Chondrocyte (in vitro differentiated cells): ENCODE measurements at regions not wholly inside any gene's neighbourhood (a gene's known extent, or its start where the extent isn't known, plus 50 kb on each side); places are given as distances from the start of the nearest gene placed in this dataset.

Experiments
- DNase-seq: peaks from one replicate; pipeline ENCODE4 v3.0.0; 2021; ENCODE audit warnings: mixed read lengths, low spot score
- H3K27ac Mint-ChIP-seq: one replicate; pipeline ENCODE4 v1.8.0; 2021; ENCODE audit warnings: mild to moderate bottlenecking, moderate library complexity, mixed read lengths; ENCODE audit not compliant: unreplicated experiment
- H3K27me3 Mint-ChIP-seq: 2 replicates; pipeline ENCODE4 v1.8.0; 2021; ENCODE audit warnings: low read depth, mixed read lengths
- H3K36me3 Mint-ChIP-seq: 2 replicates; pipeline ENCODE4 v1.8.0; 2021; ENCODE audit warnings: low read depth, mixed read lengths
- H3K4me1 Mint-ChIP-seq: 2 replicates; pipeline ENCODE4 v1.8.0; 2021; ENCODE audit warnings: low read depth, mild to moderate bottlenecking, mixed read lengths
- H3K4me3 Mint-ChIP-seq: one replicate; pipeline ENCODE4 v1.8.0; 2021; ENCODE audit warnings: mild to moderate bottlenecking, moderate library complexity, mixed read lengths; ENCODE audit not compliant: unreplicated experiment
- H3K9me3 Mint-ChIP-seq: 2 replicates; pipeline ENCODE4 v1.8.0; 2021; ENCODE audit warnings: low read depth, mixed read lengths
- CTCF ChIP-seq: fragments of 200-600 bp; sonication (generic); IDR thresholded peaks from 2 replicates; pipeline ENCODE4 v1.5.0; 2021; ENCODE audit warnings: antibody characterized with exemption, mild to moderate bottlenecking, moderate library complexity

DNA sequence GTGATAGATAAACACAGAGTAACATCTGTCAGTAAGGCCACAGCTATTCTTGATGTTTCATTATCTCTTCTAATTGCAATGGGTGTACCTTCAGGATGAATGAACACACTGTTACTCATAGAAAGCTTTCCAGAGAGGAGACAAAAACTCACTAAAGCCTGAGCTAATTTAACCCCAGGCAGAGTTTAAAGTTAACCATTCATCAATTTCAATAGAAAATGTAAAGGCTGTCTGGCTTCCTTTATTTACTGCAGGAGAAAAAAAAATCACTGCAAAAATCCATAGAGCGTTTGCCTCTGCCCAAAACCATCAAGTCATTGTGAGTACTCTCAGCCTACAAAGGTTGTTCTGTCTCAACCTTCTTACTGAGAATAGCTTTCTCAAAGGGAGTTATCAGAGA is 376.9 kb downstream of the PPP4R3C start:
- no peak for TF ChIP-seq CTCF
- no peak for DNase-seq
- Mint-ChIP-seq H3K36me3 (no peaks in the 10 kb centered on the region), H3K4me1 (no peaks in the 10 kb centered on the region), H3K9me3 (peaks cover 18% of the 10 kb centered on the region), H3K4me3 (no peak overlapping the region), H3K27me3 (no peaks in the 10 kb centered on the region), H3K27ac (no peak overlapping the region)

DNA sequence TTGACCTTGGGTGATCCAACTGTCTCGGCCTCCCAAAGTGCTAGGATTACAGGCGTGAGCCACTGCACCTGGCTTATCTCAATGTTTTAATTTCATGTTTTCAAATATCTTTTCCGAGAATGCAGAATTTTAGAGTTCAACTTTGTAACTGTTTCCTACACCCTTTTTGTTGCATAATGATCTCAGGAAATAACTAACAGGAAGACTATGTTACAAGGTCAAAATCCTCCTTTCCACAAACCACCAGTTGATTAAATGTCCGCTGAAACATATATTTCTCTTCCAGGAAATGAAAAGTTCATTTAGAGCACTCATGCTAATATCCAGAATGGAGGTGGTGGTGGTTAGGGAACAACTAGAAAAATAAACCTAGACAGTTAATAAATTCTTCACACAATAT is 377.8 kb downstream of the PPP4R3C start:
- peaks cover 14% of the 10 kb centered on the region for H3K9me3 Mint-ChIP-seq
- H3K27me3 Mint-ChIP-seq, result no peaks in the 10 kb centered on the region
- H3K27ac Mint-ChIP-seq, result no peak overlapping the region
- TF ChIP-seq CTCF, result no peak
- no peak for DNase-seq
- H3K4me1 Mint-ChIP-seq, result no peaks in the 10 kb centered on the region
- H3K36me3 Mint-ChIP-seq, result no peaks in the 10 kb centered on the region
- H3K4me3 Mint-ChIP-seq, result no peak overlapping the region

DNA sequence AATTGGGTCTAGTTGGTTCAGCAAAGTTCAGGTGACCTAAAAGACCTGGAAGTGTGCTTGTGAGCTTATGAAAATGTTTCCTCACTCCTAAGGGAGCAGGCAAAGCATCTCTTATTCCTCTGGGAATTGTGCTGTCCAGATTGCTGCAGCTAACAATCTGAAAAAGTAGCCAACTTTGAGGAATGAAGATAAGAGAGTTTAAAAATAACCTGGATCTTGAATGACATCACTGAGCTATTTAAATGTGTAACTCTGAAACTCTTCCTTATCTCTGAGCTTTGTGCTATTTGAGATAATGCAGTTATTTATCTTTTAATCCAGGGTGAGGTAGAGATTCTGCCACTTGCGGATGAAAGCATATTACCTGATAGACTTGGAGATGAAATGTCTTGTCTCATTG is 384.8 kb downstream of the PPP4R3C start:
- H3K36me3 Mint-ChIP-seq, result no peaks in the 10 kb centered on the region

GRCh38 chrX:27057883-27058282 is 405.3 kb downstream of the PPP4R3C start:
- no peak overlapping the region for H3K27ac Mint-ChIP-seq

More for the DNA sequence above, 384.8 kb downstream of the PPP4R3C start:
- TF ChIP-seq CTCF, result no peak
- DNase-seq, result no peak
- Mint-ChIP-seq H3K27ac (no peak overlapping the region), H3K4me1 (no peaks in the 10 kb centered on the region), H3K9me3 (peaks cover 19% of the 10 kb centered on the region), H3K4me3 (no peak overlapping the region), H3K27me3 (no peaks in the 10 kb centered on the region)

GRCh38 chrX:27039332-27039731 is 423.8 kb downstream of the PPP4R3C start:
- Mint-ChIP-seq H3K4me1 (no peaks in the 10 kb centered on the region), H3K9me3 (peaks cover 7% of the 10 kb centered on the region), H3K27me3 (no peaks in the 10 kb centered on the region), H3K4me3 (no peak overlapping the region), H3K27ac (no peak overlapping the region), H3K36me3 (no peaks in the 10 kb centered on the region)
- no peak for DNase-seq
- no peak for TF ChIP-seq CTCF

More at GRCh38 chrX:27057883-27058282, 405.3 kb downstream of the PPP4R3C start:
- Mint-ChIP-seq H3K4me3 (no peak overlapping the region), H3K27me3 (no peaks in the 10 kb centered on the region), H3K4me1 (no peaks in the 10 kb centered on the region), H3K9me3 (peaks cover 26% of the 10 kb centered on the region), H3K36me3 (no peaks in the 10 kb centered on the region)
- DNase-seq, result no peak
- no peak for TF ChIP-seq CTCF
